NCI-H128 (cell line): ENCODE measurements at regions not wholly inside any gene's neighbourhood (a gene's known extent, or its start where the extent isn't known, plus 50 kb on each side); places are given as distances from the start of the nearest gene placed in this dataset.
"Not testable (repeated sequence)": the region's sequence is repeated elsewhere in the genome, so short reads cannot be mapped to it uniquely, and the experiment has no call there.

ENCODE experiments used
- DNase-seq: peaks from one replicate; lab custom pipeline; 2025; ENCODE audit not compliant: unreplicated experiment; lab: John Stamatoyannopoulos, UW

- no peak for DNase-seq
Measured at GRCh38 chr7:25584112-25584938, 356.0 kb upstream of the NPVF start.

- DNase-seq: no peak
Measured at GRCh38 chr7:25586513-25586912, 358.2 kb upstream of the NPVF start.

GRCh38 chr7:25594122-25594521 lies 365.8 kb upstream of the NPVF start:
- no peak for DNase-seq

- DNase-seq: no peak
Measured at GRCh38 chr7:25594728-25595127, 366.4 kb upstream of the NPVF start.

- DNase-seq: no peak
Measured at GRCh38 chr7:25595996-25596395, 367.7 kb upstream of the NPVF start.

- DNase-seq: no peak
Measured at GRCh38 chr7:25596443-25596842, 368.2 kb upstream of the NPVF start.

- no peak for DNase-seq
Measured at GRCh38 chr7:25597946-25598345, 369.7 kb upstream of the NPVF start.

- no peak for DNase-seq
Measured at GRCh38 chr7:25598765-25599164, 370.5 kb upstream of the NPVF start.

- no peak for DNase-seq
Measured at GRCh38 chr7:25600262-25600920, 372.1 kb upstream of the NPVF start.

GRCh38 chr7:25602730-25603426 lies 374.6 kb upstream of the NPVF start:
- DNase-seq: not testable (repeated sequence)

- not testable (repeated sequence) for DNase-seq
Measured at GRCh38 chr7:25603427-25603740, 375.1 kb upstream of the NPVF start.

- no peak for DNase-seq
Measured at GRCh38 chr7:25611196-25611595, 382.9 kb upstream of the NPVF start.

- no peak for DNase-seq
Measured at GRCh38 chr7:25613912-25614311, 385.6 kb upstream of the NPVF start.

GRCh38 chr7:25614415-25614814 lies 386.1 kb upstream of the NPVF start:
- DNase-seq: no peak

- no peak for DNase-seq
Measured at GRCh38 chr7:25615003-25615402, 386.7 kb upstream of the NPVF start.

- DNase-seq: no peak
Measured at GRCh38 chr7:25615593-25615992, 387.3 kb upstream of the NPVF start.

GRCh38 chr7:25617214-25617613 lies 388.9 kb upstream of the NPVF start:
- no peak for DNase-seq

GRCh38 chr7:25617673-25618072 lies 389.4 kb upstream of the NPVF start:
- no peak for DNase-seq

- no peak for DNase-seq
Measured at GRCh38 chr7:25619381-25619780, 391.1 kb upstream of the NPVF start.

- no peak for DNase-seq
Measured at GRCh38 chr7:25619963-25620799, 391.9 kb upstream of the NPVF start.

- no peak for DNase-seq
Measured at GRCh38 chr7:25621993-25622392, 393.7 kb upstream of the NPVF start.
